ENCODE measurements at regions not wholly inside any gene's neighbourhood (a gene's known extent, or its start where the extent isn't known, plus 50 kb on each side); places are given as distances from the start of the nearest gene placed in this dataset.

DNA sequence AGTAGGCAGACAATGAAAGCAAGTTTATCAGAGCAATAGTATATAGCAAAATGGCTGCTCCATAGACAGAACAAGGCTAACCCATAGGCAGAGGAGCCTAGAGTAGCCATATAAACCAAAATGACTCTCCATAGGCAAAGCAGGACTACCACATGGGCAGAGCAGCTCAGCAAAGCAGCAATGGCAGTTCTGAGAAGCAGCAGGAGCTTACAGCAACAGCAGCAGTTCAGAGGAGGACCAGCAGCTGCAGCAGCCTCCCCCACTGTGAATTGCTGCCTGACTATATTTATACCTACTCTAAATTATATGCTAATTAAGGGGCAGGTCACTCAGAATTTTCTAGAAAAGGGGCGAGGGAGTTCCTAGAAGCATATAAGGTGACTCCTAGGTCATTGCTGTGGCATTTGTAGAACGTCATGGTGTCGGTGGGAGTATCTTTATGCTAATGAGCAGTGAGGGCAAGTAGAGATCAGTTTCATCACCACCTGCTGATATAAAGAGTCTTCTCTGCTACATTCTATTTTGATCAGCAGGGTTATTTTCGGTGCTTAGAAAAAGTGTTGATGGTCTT lies 1115.5 kb downstream of the DTWD2 start:
- no peak overlapping the region for H3K4me3 ChIP-seq (ENCODE audit: low read depth, low read length)
- no peaks in the 10 kb centered on the region for H3K36me3 ChIP-seq (ENCODE audit: control insufficient read depth, insufficient read depth, low read length)
- TF ChIP-seq, protein P1, sequence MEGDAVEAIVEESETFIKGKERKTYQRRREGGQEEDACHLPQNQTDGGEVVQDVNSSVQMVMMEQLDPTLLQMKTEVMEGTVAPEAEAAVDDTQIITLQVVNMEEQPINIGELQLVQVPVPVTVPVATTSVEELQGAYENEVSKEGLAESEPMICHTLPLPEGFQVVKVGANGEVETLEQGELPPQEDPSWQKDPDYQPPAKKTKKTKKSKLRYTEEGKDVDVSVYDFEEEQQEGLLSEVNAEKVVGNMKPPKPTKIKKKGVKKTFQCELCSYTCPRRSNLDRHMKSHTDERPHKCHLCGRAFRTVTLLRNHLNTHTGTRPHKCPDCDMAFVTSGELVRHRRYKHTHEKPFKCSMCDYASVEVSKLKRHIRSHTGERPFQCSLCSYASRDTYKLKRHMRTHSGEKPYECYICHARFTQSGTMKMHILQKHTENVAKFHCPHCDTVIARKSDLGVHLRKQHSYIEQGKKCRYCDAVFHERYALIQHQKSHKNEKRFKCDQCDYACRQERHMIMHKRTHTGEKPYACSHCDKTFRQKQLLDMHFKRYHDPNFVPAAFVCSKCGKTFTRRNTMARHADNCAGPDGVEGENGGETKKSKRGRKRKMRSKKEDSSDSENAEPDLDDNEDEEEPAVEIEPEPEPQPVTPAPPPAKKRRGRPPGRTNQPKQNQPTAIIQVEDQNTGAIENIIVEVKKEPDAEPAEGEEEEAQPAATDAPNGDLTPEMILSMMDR (IDR thresholded peaks at IDR 0.05; ENCODE audit: insufficient read depth, low read length, poor library complexity, severe bottlenecking): no peak
- DNase-seq (ENCODE audit: low read depth): no peak
- no peaks in the 10 kb centered on the region for H3K27me3 ChIP-seq (ENCODE audit: control insufficient read depth, insufficient read depth, low read length)

DNA sequence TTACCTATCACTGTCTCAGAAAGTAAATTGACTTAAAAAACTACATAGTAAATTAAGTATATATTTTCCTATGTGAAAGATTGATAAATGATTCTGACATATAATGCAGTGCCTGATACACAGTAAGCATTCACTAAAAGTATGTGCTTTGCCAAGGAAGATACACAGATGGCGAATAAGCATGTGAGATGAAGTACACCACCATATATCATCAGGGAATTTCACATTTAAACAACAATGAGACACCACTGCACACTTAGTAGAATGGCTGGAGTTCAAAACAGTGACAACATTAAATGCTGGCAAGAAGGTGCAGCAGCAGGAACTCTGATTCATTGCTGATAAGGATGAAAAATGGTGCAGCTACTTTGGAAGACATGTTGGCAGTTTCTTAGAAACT lies 1118.8 kb downstream of the DTWD2 start:
- Histone ChIP-seq H3K4me3 (ENCODE audit: low read depth, low read length) (no peak overlapping the region), H3K36me3 (ENCODE audit: control insufficient read depth, insufficient read depth, low read length) (no peaks in the 10 kb centered on the region), H3K27me3 (ENCODE audit: control insufficient read depth, insufficient read depth, low read length) (no peaks in the 10 kb centered on the region)
- TF ChIP-seq, protein P1 (IDR thresholded peaks at IDR 0.05; ENCODE audit: insufficient read depth, low read length, poor library complexity, severe bottlenecking): no peak
- no peak for DNase-seq (ENCODE audit: low read depth)

DNA sequence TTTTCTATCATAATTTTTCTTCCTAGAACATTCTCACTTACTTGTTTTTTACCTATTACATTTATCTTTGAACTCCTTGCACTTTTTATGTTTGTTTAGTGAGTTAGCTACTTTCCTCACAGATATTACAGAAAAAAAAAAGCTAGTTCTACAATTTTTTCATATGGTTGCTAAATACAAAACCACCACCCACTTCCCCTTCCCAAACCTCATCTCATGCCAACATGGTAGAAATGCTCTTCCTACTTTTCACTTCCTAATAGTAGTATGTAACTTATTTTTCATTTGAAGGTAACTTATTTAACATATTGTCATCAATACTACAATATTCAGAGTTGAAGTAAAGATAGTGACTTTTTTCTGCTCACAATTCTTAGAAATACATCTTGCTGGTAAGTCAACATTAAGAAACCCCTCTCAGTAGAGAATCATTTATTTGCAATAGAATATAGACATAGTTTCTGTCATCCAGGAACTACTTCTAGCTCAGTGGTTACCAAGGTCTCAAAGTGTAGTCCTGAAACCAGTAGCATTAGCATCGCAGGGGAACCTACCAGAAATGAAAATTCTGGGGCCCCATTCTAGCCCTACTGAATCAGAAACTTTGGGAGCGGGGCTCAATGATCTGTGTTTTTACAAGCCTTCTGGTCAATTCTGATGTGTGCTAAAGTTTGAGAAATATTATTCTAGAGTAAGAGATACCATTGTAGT lies 1124.6 kb downstream of the DTWD2 start:
- Histone ChIP-seq H3K27me3 (ENCODE audit: control insufficient read depth, insufficient read depth, low read length) (no peaks in the 10 kb centered on the region), H3K36me3 (ENCODE audit: control insufficient read depth, insufficient read depth, low read length) (no peaks in the 10 kb centered on the region), H3K4me3 (ENCODE audit: low read depth, low read length) (no peak overlapping the region)
- no peak for DNase-seq (ENCODE audit: low read depth)
- TF ChIP-seq, protein P1 (IDR thresholded peaks at IDR 0.05; ENCODE audit: insufficient read depth, low read length, poor library complexity, severe bottlenecking): no peak

DNA sequence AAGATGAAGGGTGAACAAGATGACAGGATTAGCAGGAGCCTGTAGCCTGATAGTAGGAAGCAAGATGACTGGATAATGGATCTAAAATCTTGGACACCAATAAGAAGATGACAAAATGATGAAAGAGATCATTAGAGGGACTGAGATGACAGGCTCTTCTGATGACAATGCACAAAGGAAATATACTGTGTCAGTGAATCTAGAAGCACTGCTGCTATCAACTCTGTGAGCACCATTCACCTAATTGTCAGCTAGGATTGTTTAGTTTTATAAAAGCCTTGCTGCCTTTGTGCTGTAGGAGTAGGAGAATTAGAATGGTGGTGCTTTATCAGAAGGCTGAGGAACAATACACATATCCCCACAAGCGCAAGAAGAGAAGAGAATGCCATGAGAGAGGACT lies 1127.8 kb downstream of the DTWD2 start:
- Histone ChIP-seq H3K27me3 (ENCODE audit: control insufficient read depth, insufficient read depth, low read length) (no peaks in the 10 kb centered on the region), H3K4me3 (ENCODE audit: low read depth, low read length) (no peak overlapping the region), H3K36me3 (ENCODE audit: control insufficient read depth, insufficient read depth, low read length) (no peaks in the 10 kb centered on the region)
- TF ChIP-seq, protein P1 (IDR thresholded peaks at IDR 0.05; ENCODE audit: insufficient read depth, low read length, poor library complexity, severe bottlenecking): no peak
- DNase-seq (ENCODE audit: low read depth): no peak

DNA sequence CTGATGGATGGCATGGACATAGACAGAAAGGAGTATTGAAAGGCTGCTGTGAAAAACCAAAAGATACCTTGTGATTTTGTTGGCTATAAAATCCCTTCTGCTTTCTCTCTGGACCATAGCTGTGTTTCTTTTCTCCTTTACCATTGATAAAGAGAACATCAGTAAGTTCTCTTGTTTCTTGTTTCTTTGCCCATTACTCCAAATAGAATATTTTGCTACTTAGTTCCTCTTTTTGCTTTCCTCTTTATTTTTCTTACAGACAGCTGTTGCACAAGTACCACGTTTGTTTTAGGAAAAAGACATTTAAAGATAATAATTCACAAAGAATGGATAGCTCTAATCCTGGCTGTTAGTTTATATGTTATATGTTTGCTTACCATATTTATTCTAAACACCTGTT lies 1129.2 kb downstream of the DTWD2 start:
- TF ChIP-seq, protein P1 (IDR thresholded peaks at IDR 0.05; ENCODE audit: insufficient read depth, low read length, poor library complexity, severe bottlenecking): no peak

GRCh38 chr5:117856713-117857112 lies 1131.6 kb downstream of the DTWD2 start:
- no peak for DNase-seq (ENCODE audit: low read depth)

More for the DNA sequence above, 1129.2 kb downstream of the DTWD2 start:
- H3K36me3 ChIP-seq (ENCODE audit: control insufficient read depth, insufficient read depth, low read length): no peaks in the 10 kb centered on the region
- DNase-seq (ENCODE audit: low read depth): no peak
- no peaks in the 10 kb centered on the region for H3K27me3 ChIP-seq (ENCODE audit: control insufficient read depth, insufficient read depth, low read length)
- H3K4me3 ChIP-seq (ENCODE audit: low read depth, low read length): no peak overlapping the region

More at GRCh38 chr5:117856713-117857112, 1131.6 kb downstream of the DTWD2 start:
- TF ChIP-seq, protein P1 (IDR thresholded peaks at IDR 0.05; ENCODE audit: insufficient read depth, low read length, poor library complexity, severe bottlenecking): no peak
- Histone ChIP-seq H3K36me3 (ENCODE audit: control insufficient read depth, insufficient read depth, low read length) (no peaks in the 10 kb centered on the region), H3K4me3 (ENCODE audit: low read depth, low read length) (no peak overlapping the region), H3K27me3 (ENCODE audit: control insufficient read depth, insufficient read depth, low read length) (no peaks in the 10 kb centered on the region)

Measured in kidney epithelial cell (primary cell).